ENCODE measurements at regions not wholly inside any gene's neighbourhood (a gene's known extent, or its start where the extent isn't known, plus 50 kb on each side); places are given as distances from the start of the nearest gene placed in this dataset.
A peak's percentile ranks its signal among the peaks of the same experiment; 100 is the strongest.

GRCh38 chr5:58071566-58071965, 388.3 kb downstream of the PLK2 start:
- Mint-ChIP-seq H3K4me1 (peaks cover 21% of the 10 kb centered on the region), H3K36me3 (ENCODE audit: low read depth) (no peaks in the 10 kb centered on the region), H3K27me3 (ENCODE audit: insufficient read depth) (peaks cover 10% of the 10 kb centered on the region), H3K9me3 (peaks cover 15% of the 10 kb centered on the region), H3K4me3 (no peak overlapping the region), H3K27ac (peak overlapping the region; percentile 87)
- Histone ChIP-seq H3K9ac (ENCODE audit: extremely low read depth, low read length, poor library complexity, severe bottlenecking) (no peak overlapping the region), H3K4me3 (ENCODE audit: low read length) (peak overlapping the region; percentile 25), H3K27ac (ENCODE audit: low read depth, low read length) (peak overlapping the region; percentile 87), H3K4me1 (ENCODE audit: control insufficient read depth, insufficient read depth, low read length) (peaks cover 13% of the 10 kb centered on the region), H3K36me3 (ENCODE audit: control insufficient read depth, insufficient read depth, low read length) (no peaks in the 10 kb centered on the region), H3K9me3 (ENCODE audit: control insufficient read depth, low read length) (no peaks in the 10 kb centered on the region), H3K27me3 (ENCODE audit: control insufficient read depth, insufficient read depth, low read length, poor library complexity, severe bottlenecking) (peaks cover 5% of the 10 kb centered on the region)
- WGBS, 2 experiments (ENCODE audit: insufficient coverage in 1 of 2, insufficient read length in 1 of 2): 25 to 42% methylated on average over 4 of the region's 4 CpGs
- TF ChIP-seq CTCF (conservative IDR thresholded peaks at IDR 0.05): no peak
- peak; percentile 84 for DNase-seq

GRCh38 chr5:58069846-58070245, 390.0 kb downstream of the PLK2 start:
- Histone ChIP-seq H3K27me3 (ENCODE audit: control insufficient read depth, insufficient read depth, low read length, poor library complexity, severe bottlenecking) (no peaks in the 10 kb centered on the region), H3K4me1 (ENCODE audit: control insufficient read depth, insufficient read depth, low read length) (peaks cover 13% of the 10 kb centered on the region), H3K4me3 (ENCODE audit: low read length) (no peak overlapping the region), H3K27ac (ENCODE audit: low read depth, low read length) (no peak overlapping the region), H3K9me3 (ENCODE audit: control insufficient read depth, low read length) (no peaks in the 10 kb centered on the region), H3K9ac (ENCODE audit: extremely low read depth, low read length, poor library complexity, severe bottlenecking) (no peak overlapping the region), H3K36me3 (ENCODE audit: control insufficient read depth, insufficient read depth, low read length) (no peaks in the 10 kb centered on the region)
- Mint-ChIP-seq H3K27ac (no peak overlapping the region), H3K9me3 (peaks cover 15% of the 10 kb centered on the region), H3K4me1 (peaks cover 20% of the 10 kb centered on the region), H3K4me3 (no peak overlapping the region), H3K36me3 (ENCODE audit: low read depth) (no peaks in the 10 kb centered on the region), H3K27me3 (ENCODE audit: insufficient read depth) (peaks cover 8% of the 10 kb centered on the region)
- 91 to 95% methylated on average over 4 of the region's 4 CpGs for WGBS, 2 experiments (ENCODE audit: insufficient coverage in 1 of 2, insufficient read length in 1 of 2)
- DNase-seq: no peak
- TF ChIP-seq CTCF (conservative IDR thresholded peaks at IDR 0.05): no peak

- no peak overlapping the region for H3K27ac ChIP-seq (ENCODE audit: low read depth, low read length)
- H3K9me3 ChIP-seq (ENCODE audit: control insufficient read depth, low read length): no peaks in the 10 kb centered on the region
- H3K4me3 Mint-ChIP-seq: no peak overlapping the region
- 85 to 87% methylated on average over 14 to 31 of the region's 31 CpGs for WGBS, 2 experiments (ENCODE audit: insufficient coverage in 1 of 2, insufficient read length in 1 of 2)
- peaks cover 15% of the 10 kb centered on the region for H3K9me3 Mint-ChIP-seq
- H3K9ac ChIP-seq (ENCODE audit: extremely low read depth, low read length, poor library complexity, severe bottlenecking): no peak overlapping the region
- H3K4me3 ChIP-seq (ENCODE audit: low read length): no peak overlapping the region
- no peak overlapping the region for H3K27ac Mint-ChIP-seq
- peaks cover 20% of the 10 kb centered on the region for H3K4me1 Mint-ChIP-seq
- H3K4me1 ChIP-seq (ENCODE audit: control insufficient read depth, insufficient read depth, low read length): peaks cover 13% of the 10 kb centered on the region
- H3K27me3 Mint-ChIP-seq (ENCODE audit: insufficient read depth): peaks cover 5% of the 10 kb centered on the region
- no peak for TF ChIP-seq CTCF (conservative IDR thresholded peaks at IDR 0.05)
- DNase-seq: no peak
- H3K27me3 ChIP-seq (ENCODE audit: control insufficient read depth, insufficient read depth, low read length, poor library complexity, severe bottlenecking): no peaks in the 10 kb centered on the region
- H3K36me3 ChIP-seq (ENCODE audit: control insufficient read depth, insufficient read depth, low read length): no peaks in the 10 kb centered on the region
- H3K36me3 Mint-ChIP-seq (ENCODE audit: low read depth): no peaks in the 10 kb centered on the region
Measured at GRCh38 chr5:58069016-58069705, 390.7 kb downstream of the PLK2 start.

All from endodermal cell (in vitro differentiated cells).